ENCODE measurements at regions not wholly inside any gene's neighbourhood (a gene's known extent, or its start where the extent isn't known, plus 50 kb on each side); places are given as distances from the start of the nearest gene placed in this dataset.
"Not testable (repeated sequence)": the region's sequence is repeated elsewhere in the genome, so short reads cannot be mapped to it uniquely, and the experiment has no call there.

GRCh38 chr14:53304726-53305381 is 151.7 kb upstream of the DDHD1 start:
- H3K27ac ChIP-seq, result no peak overlapping the region
- H3K4me3 ChIP-seq, result no peak overlapping the region

- Histone ChIP-seq H3K4me3 (no peak overlapping the region), H3K27ac (no peak overlapping the region)
Measured at GRCh38 chr14:53295985-53296582, 143.0 kb upstream of the DDHD1 start.

DNA sequence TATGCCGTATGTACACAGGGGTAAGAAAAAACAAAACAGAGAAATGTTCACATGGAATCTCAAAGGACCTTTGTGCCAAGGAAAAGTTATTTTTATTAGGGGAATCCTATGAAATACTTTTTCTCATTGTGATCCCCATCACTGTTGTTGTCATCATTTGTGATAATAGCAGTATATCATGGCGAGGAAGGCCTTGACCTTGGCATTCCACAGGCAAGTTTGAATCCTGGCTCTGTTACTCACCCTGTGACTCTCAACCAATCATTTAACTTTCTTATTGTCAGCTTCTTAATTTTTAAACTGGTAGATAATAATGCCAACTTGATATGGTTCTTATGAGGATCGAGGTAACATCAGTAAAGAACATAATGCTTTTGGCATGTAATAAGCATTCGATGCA is 142.2 kb upstream of the DDHD1 start:
- no peak overlapping the region for H3K27ac ChIP-seq
- H3K4me3 ChIP-seq, result no peak overlapping the region

GRCh38 chr14:53286301-53286700 is 133.2 kb upstream of the DDHD1 start:
- no peak overlapping the region for H3K4me3 ChIP-seq
- H3K27ac ChIP-seq, result no peak overlapping the region

- Histone ChIP-seq H3K4me3 (no peak overlapping the region), H3K27ac (no peak overlapping the region)
Measured at GRCh38 chr14:53285821-53286220, 132.7 kb upstream of the DDHD1 start.

- no peak overlapping the region for H3K27ac ChIP-seq
- no peak overlapping the region for H3K4me3 ChIP-seq
Measured at GRCh38 chr14:53285064-53285463, 131.9 kb upstream of the DDHD1 start.

- Histone ChIP-seq H3K27ac (no peak overlapping the region), H3K4me3 (no peak overlapping the region)
Measured at GRCh38 chr14:53278602-53279506, 125.7 kb upstream of the DDHD1 start.

GRCh38 chr14:53273671-53274072 is 120.5 kb upstream of the DDHD1 start:
- Histone ChIP-seq H3K27ac (no peak overlapping the region), H3K4me3 (no peak overlapping the region)

GRCh38 chr14:53265025-53265424 is 111.9 kb upstream of the DDHD1 start:
- H3K27ac ChIP-seq, result no peak overlapping the region
- H3K4me3 ChIP-seq, result no peak overlapping the region

DNA sequence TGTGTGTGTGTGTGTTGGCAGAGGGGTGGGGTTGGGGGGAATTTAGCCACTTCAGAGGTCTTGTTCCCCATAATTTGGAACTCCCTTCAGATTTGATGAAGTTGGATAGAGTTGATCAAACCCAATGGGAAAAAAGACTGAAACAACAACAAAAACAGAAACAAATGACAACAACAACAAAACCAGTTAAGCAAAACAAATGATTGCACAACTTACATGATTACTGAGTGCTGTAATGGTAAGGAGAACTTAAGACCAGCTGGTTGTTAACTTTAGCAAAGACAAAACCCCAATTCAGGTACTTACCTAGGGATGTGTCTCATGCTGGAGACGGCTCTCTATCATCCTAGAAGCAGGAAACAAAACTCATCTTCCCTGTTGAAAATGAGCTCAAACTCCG is 107.8 kb upstream of the DDHD1 start:
- Histone ChIP-seq H3K4me3 (no peak overlapping the region), H3K27ac (no peak overlapping the region)

DNA sequence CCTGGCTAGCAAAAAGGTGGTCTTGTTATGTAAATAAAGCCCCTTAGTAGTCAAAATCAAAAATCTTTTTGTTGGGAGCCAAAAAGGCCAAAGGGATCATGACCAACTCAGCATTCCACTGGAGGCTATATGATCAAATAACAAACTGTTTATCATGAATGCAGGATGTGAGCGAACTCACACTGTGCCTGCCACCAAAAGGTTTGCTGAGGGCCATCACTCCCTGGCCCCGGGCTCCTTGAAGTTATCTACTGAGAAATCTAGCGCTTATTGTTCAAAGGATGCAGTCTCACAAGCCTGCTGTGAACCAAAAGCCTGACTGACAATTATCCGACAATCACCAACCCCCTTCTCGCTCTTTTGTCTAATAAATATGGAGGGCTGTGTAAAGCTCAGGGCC is 107.2 kb upstream of the DDHD1 start:
- H3K4me3 ChIP-seq, result no peak overlapping the region
- H3K27ac ChIP-seq, result no peak overlapping the region

DNA sequence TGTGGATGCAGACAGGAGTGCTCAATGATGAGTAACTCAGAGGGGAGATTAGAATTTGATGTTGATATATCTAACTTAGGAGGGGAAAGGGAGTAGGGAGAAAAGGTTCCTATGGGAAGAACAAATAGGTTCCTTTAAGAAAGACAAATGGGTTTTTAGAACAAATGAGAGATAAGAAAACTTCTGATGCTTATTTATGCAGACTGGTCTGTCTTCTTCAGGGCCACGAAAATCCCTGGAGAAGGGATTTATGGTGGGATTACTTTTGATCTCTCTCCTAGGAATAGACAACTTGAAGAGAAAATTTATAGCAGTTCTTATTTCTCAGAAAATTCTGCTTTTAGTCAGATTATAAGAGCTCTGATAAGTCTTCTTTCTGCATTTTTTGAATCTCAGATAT is 99.0 kb upstream of the DDHD1 start:
- H3K4me3 ChIP-seq, result no peak overlapping the region
- H3K27ac ChIP-seq, result no peak overlapping the region

DNA sequence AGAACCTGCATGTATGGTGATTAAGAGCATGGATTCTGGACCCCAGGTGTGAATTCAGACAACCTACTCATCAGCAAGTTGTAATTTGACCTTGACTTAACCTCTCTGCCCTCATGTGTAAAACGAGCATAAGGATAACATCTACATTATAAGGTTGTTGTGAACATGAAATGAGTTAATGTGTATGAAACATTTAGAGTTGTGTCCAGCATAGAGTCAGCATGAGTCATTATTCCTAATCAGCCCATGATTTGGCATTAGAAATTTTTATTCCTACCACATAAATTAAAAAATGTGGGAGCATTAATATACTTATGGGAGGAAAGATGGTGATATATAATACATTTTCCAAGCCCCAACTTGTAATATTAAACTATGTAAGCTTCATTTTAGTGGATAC is 95.9 kb upstream of the DDHD1 start:
- Histone ChIP-seq H3K27ac (no peak overlapping the region), H3K4me3 (no peak overlapping the region)

DNA sequence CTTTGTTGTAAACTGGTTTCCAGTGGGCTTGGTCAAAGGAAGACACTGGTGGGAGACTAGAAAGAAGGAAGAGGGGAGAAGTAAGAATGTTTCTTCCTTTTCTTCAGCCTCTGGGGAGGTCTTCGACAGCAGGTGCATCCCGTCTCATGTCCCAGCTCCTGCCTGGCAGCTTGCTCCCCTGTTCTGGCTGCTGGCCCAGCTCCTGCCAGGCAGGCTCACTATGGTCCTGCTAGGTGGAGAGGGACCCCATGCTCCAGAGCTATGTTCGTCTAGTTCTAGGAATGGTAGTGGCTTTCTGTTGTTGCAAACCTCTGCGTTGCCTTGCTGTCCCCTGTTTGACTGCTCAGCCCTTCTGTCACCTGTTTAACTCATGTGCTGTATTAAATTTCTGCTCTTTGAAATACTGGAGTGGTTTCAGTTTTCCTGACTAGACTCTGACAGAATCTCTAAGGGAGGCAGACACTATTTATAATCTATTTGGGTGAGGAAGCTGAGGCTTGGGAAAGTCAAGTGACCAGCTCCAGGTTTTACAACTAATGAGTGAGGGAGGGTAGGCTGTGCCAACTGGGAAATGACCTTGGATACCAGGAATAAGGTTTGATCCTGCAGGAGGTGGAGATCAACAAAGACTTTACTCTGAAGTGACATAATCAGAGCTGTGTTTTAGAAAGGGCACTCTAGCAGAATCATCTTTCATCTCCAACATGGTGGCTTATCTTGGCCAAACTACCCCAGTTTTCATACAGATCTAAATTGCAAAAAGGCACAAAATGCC is 94.7 kb upstream of the DDHD1 start:
- Histone ChIP-seq H3K4me3 (no peak overlapping the region), H3K27ac (no peak overlapping the region)

DNA sequence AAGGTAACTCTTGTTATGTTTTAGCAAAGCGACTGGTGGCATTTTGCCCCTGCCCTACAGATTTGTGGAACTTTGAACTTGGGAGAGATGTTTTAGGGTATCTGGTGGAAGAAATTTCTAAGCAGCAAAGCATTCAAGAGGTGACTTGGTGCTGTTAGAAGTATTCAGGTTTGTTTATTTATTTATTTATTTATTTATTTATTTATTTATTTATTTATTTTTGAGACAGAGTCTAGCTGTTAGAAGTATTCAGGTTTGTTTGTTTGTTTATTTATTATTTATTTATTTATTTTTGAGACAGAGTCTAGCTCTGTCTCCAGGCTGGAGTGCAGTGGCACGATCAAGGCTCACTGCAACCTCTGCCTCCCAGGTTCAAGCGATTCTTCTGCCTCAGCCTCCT is 89.8 kb upstream of the DDHD1 start:
- not testable (repeated sequence) for H3K27ac ChIP-seq, H3K4me3 ChIP-seq

DNA sequence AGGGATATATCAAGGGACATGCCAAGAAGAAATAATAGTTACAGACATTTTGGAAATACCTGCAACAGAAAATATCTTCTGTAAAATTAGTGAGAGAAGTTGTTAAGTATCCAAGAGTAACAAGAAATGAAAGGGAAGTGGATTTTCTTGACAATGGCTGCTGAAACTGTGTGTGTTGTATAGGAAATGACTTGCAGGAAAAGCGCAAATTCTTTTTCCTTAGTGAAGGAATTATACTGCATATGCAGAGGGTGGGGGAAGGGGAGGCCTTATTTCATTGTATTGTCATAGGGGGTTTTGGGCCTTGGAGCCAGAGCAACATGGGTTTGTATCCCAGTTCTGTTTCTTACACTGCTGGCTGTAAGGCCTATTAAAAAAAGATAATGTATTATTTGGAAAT is 84.4 kb upstream of the DDHD1 start:
- Histone ChIP-seq H3K4me3 (no peak overlapping the region), H3K27ac (peak overlapping the region in 7 of 21 experiments; percentile 7 to 54 (median 18))

- no peak overlapping the region for H3K4me3 ChIP-seq
Measured at GRCh38 chr14:53236708-53237107, 83.6 kb upstream of the DDHD1 start.

GRCh38 chr14:53231171-53231570 is 78.0 kb upstream of the DDHD1 start:
- Histone ChIP-seq H3K27ac (no peak overlapping the region), H3K4me3 (no peak overlapping the region)

More at GRCh38 chr14:53236708-53237107, 83.6 kb upstream of the DDHD1 start:
- H3K27ac ChIP-seq, result peak overlapping the region in 6 of 21 experiments; percentile 2 to 54 (median 32)

GRCh38 chr14:53228966-53229365 is 75.8 kb upstream of the DDHD1 start:
- H3K4me3 ChIP-seq, result no peak overlapping the region

DNA sequence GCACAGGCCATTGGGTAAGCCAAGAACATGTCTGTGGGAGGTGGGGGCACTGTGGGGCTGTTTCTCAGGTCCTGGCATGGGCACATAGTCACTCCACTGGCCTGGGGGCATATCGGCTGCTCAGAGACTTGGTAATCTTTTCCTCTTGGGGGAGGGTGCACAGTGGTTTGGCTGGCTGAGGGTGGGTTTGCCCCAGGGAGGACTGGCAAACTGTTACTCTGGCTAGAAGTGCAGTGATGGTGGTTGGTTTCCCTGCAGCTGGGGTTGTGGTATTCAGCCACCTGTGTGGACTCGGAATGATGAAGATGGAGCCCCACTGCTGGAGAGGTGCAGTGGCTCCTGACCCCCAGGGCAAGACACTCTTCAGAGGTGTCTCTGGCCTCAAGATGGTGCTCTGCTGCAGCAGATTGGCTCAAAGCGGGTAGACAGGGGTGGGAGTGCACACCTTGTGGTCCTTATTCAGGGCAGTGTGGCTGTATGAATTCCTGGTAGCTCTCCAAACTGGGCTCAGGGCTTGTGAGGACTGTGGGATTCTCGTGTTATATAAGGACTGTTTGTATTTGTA is 74.1 kb upstream of the DDHD1 start:
- Histone ChIP-seq H3K27ac (no peak overlapping the region), H3K4me3 (no peak overlapping the region)

More at GRCh38 chr14:53228966-53229365, 75.8 kb upstream of the DDHD1 start:
- no peak overlapping the region for H3K27ac ChIP-seq

All from skin epidermis (tissue), 12 donors.